ENCODE measurements at regions not wholly inside any gene's neighbourhood (a gene's known extent, or its start where the extent isn't known, plus 50 kb on each side); places are given as distances from the start of the nearest gene placed in this dataset.

DNA sequence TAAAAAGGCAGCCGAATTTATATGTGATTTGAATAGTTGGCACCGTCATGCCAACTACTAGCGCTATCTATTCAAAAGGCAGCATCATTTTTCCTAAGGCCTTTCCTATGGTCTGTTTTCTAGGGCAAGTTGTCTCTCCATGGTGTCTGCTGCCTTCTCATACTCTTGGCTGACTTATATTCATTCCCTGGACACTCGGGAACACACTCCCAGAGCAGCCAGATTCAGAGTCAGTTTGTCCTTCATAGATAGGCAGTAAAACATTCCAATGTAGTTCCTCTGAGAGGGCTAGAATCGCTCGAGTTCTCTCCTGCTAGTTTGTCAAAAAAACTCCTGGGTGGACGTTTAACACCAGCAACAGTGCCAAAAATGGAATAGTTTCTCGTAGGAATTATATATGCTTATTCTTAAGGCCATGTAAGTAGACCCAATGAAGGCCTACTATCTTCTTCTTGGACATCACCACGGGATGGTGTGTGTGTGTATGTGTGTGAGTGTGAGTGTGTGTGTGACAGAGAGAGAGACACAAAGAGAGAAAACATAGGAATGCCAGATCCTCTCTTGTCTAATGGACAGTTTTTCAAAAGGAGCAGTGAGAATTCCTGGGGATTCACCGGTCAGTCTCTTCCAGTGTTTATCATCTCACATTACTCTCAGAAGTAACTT is 129.3 kb upstream of the CTAGE1 start:
- no peaks in the 10 kb centered on the region for H3K9me2 ChIP-seq (replicated peaks; ENCODE audit: control insufficient read depth, low read length)
- H3K9me3 ChIP-seq (ENCODE audit: control insufficient read depth, insufficient read depth, low read length) = no peaks in the 10 kb centered on the region
- no peak overlapping the region for H3K4me3 ChIP-seq (ENCODE audit: low read length)
- H4K20me1 ChIP-seq (ENCODE audit: control insufficient read depth, insufficient read depth, low read depth, low read length) = no peaks in the 10 kb centered on the region
- H3K79me2 ChIP-seq (ENCODE audit: control insufficient read depth, low read length) = no peaks in the 10 kb centered on the region
- no peak overlapping the region for H3K4me2 ChIP-seq (ENCODE audit: low read length)
- H3K4me1 ChIP-seq (ENCODE audit: control insufficient read depth, low read length) = no peaks in the 10 kb centered on the region
- H3K27me3 ChIP-seq (ENCODE audit: control insufficient read depth, low read length) = no peaks in the 10 kb centered on the region
- H3K27ac ChIP-seq (ENCODE audit: low read depth, low read length) = no peak overlapping the region
- no peaks in the 10 kb centered on the region for H3F3A ChIP-seq (ENCODE audit: control insufficient read depth, insufficient read depth)
- TF ChIP-seq EZH2phosphoT487 (IDR thresholded peaks at IDR 0.05; ENCODE audit: borderline replicate concordance, low read length) = no peak
- no peaks in the 10 kb centered on the region for H3K36me3 ChIP-seq (ENCODE audit: control insufficient read depth, low read length)

DNA sequence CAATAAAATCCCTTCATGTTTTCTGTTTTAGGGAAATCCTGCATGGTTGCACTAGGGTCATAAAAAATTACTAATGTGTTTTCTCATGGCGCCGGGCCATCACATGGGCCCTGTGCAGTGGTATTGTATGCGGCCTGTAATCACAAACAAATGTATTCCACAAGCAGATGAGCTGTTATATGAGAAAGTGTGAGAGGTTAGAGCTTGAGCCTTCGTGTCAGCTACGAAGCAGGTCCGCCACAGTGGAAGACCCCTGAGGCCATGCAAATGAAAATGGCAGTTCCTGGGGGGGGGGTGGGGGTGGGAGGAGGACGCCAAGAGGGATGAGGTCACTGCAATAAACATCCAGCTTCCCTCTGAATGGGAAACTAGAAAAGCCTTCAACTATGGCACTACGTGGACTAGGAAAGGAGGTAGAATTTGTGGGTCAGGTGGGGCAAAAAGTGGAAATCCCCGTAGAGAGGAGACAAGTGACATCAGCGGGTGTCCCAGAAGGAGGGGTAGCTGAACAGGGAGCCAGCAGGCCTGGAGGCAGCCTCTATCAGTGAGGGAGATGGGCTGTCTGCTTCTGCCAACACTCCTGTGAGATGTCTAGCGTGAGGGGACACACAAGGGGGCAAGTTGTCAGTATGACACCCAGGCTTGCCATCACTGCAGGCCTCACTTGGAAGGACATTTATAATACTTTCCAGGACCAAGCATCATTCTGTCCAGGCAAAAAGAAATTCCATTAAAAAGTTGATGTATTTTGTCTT is 130.3 kb upstream of the CTAGE1 start:
- Histone ChIP-seq H4K20me1 (ENCODE audit: control insufficient read depth, insufficient read depth, low read depth, low read length) (no peaks in the 10 kb centered on the region), H3K4me2 (ENCODE audit: low read length) (no peak overlapping the region), H3K27ac (ENCODE audit: low read depth, low read length) (no peak overlapping the region), H3K4me1 (ENCODE audit: control insufficient read depth, low read length) (no peaks in the 10 kb centered on the region), H3K4me3 (ENCODE audit: low read length) (no peak overlapping the region), H3K9me2 (replicated peaks; ENCODE audit: control insufficient read depth, low read length) (no peaks in the 10 kb centered on the region), H3K36me3 (ENCODE audit: control insufficient read depth, low read length) (no peaks in the 10 kb centered on the region), H3K9me3 (ENCODE audit: control insufficient read depth, insufficient read depth, low read length) (no peaks in the 10 kb centered on the region), H3K27me3 (ENCODE audit: control insufficient read depth, low read length) (no peaks in the 10 kb centered on the region), H3F3A (ENCODE audit: control insufficient read depth, insufficient read depth) (no peaks in the 10 kb centered on the region), H3K79me2 (ENCODE audit: control insufficient read depth, low read length) (no peaks in the 10 kb centered on the region)
- no peak for TF ChIP-seq EZH2phosphoT487 (IDR thresholded peaks at IDR 0.05; ENCODE audit: borderline replicate concordance, low read length)
- TF ChIP-seq, protein P1, sequence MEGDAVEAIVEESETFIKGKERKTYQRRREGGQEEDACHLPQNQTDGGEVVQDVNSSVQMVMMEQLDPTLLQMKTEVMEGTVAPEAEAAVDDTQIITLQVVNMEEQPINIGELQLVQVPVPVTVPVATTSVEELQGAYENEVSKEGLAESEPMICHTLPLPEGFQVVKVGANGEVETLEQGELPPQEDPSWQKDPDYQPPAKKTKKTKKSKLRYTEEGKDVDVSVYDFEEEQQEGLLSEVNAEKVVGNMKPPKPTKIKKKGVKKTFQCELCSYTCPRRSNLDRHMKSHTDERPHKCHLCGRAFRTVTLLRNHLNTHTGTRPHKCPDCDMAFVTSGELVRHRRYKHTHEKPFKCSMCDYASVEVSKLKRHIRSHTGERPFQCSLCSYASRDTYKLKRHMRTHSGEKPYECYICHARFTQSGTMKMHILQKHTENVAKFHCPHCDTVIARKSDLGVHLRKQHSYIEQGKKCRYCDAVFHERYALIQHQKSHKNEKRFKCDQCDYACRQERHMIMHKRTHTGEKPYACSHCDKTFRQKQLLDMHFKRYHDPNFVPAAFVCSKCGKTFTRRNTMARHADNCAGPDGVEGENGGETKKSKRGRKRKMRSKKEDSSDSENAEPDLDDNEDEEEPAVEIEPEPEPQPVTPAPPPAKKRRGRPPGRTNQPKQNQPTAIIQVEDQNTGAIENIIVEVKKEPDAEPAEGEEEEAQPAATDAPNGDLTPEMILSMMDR (IDR thresholded peaks at IDR 0.05; ENCODE audit: low read depth, low read length, poor library complexity, severe bottlenecking) = no peak

DNA sequence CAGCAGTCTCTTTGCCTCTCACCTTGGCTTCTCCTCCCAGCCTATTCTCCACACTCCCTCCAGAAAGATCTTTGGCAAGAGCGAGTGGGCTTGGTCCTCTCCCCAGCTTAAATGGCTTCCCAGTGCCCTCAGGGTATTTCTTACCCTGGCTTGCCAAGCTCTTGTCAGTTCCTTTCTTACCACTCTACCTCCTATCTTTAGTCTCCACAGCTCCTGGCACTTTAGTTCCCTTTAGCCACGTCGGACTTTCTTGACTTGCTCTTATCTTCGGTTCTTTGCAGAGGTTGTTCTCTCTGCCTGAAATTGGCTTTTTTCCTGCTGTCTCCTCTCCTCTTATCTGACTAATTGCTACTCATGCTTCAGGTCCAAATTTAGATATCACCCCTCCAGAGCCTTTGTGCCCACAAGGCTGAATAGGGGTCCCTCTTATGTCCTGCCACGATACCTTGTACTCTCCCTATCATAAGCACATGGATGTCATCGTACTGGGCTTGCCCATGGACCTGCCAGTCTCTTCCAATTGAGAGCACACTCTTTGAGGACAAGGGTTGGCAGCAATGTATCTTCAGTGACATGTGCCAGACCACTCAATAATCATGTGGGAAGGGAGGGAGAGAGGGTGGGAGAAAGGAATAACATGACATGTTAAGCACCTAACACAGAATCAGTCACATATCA is 131.7 kb upstream of the CTAGE1 start:
- Histone ChIP-seq H3K79me2 (ENCODE audit: control insufficient read depth, low read length) (no peaks in the 10 kb centered on the region), H3K27ac (ENCODE audit: low read depth, low read length) (no peak overlapping the region), H3K4me2 (ENCODE audit: low read length) (no peak overlapping the region), H3F3A (ENCODE audit: control insufficient read depth, insufficient read depth) (no peaks in the 10 kb centered on the region), H3K9me3 (ENCODE audit: control insufficient read depth, insufficient read depth, low read length) (no peaks in the 10 kb centered on the region), H3K27me3 (ENCODE audit: control insufficient read depth, low read length) (no peaks in the 10 kb centered on the region), H3K4me1 (ENCODE audit: control insufficient read depth, low read length) (no peaks in the 10 kb centered on the region), H3K36me3 (ENCODE audit: control insufficient read depth, low read length) (no peaks in the 10 kb centered on the region), H3K9me2 (replicated peaks; ENCODE audit: control insufficient read depth, low read length) (no peaks in the 10 kb centered on the region), H4K20me1 (ENCODE audit: control insufficient read depth, insufficient read depth, low read depth, low read length) (no peaks in the 10 kb centered on the region), H3K4me3 (ENCODE audit: low read length) (no peak overlapping the region)
- TF ChIP-seq EZH2phosphoT487 (IDR thresholded peaks at IDR 0.05; ENCODE audit: borderline replicate concordance, low read length) = no peak
- TF ChIP-seq, protein P1 (IDR thresholded peaks at IDR 0.05; ENCODE audit: low read depth, low read length, poor library complexity, severe bottlenecking) = no peak

Data from DOHH2 (cell line).